ENCODE measurements at regions not wholly inside any gene's neighbourhood (a gene's known extent, or its start where the extent isn't known, plus 50 kb on each side); places are given as distances from the start of the nearest gene placed in this dataset.

DNA sequence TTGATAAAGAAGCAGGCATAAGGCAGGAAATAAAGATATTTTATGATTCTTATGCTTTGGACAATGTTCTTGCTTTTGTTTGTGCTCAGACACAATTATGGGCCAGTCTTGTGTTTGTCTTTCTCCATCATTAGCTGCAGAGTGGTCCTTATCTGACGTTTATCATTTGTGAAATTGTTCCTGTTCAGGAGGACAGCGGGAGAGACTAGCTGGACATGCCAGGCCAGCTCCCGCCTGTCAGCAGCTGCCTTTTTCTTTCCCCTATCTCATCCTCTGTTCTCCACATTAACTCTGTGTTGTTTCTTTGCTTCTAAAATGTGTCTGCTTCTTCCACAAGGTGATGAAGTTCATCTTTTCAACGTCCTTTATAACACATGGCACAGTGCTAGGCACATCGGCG lies 333.5 kb downstream of the NPIPA8 start:
- DNase-seq (ENCODE audit: low read depth): no peak
- no peak overlapping the region for H3K4me3 ChIP-seq (ENCODE audit: low read length)
- TF ChIP-seq, protein P1, sequence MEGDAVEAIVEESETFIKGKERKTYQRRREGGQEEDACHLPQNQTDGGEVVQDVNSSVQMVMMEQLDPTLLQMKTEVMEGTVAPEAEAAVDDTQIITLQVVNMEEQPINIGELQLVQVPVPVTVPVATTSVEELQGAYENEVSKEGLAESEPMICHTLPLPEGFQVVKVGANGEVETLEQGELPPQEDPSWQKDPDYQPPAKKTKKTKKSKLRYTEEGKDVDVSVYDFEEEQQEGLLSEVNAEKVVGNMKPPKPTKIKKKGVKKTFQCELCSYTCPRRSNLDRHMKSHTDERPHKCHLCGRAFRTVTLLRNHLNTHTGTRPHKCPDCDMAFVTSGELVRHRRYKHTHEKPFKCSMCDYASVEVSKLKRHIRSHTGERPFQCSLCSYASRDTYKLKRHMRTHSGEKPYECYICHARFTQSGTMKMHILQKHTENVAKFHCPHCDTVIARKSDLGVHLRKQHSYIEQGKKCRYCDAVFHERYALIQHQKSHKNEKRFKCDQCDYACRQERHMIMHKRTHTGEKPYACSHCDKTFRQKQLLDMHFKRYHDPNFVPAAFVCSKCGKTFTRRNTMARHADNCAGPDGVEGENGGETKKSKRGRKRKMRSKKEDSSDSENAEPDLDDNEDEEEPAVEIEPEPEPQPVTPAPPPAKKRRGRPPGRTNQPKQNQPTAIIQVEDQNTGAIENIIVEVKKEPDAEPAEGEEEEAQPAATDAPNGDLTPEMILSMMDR (conservative IDR thresholded peaks at IDR 0.05; ENCODE audit: low read depth, low read length): no peak

DNA sequence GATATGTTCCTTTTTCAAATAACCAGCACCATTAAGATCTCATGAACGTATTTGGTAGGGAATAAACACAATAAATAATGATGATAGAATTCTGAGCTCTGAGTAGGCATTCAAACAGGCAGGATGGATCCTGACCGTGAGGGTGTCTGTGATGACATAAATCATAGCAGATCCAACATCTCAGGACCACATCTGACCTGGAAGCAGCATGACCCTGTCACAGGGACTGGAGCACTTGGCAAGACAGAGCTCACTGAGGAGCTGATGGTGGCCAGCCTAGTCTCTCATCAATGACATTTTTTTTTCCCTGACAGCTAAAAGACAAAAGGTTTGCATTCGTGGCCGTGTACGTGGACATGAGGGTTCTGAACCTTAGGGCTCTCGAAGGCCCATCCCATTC lies 337.5 kb downstream of the NPIPA8 start:
- DNase-seq (ENCODE audit: low read depth): no peak
- TF ChIP-seq, protein P1 (conservative IDR thresholded peaks at IDR 0.05; ENCODE audit: low read depth, low read length): no peak
- H3K4me3 ChIP-seq (ENCODE audit: low read length): no peak overlapping the region

DNA sequence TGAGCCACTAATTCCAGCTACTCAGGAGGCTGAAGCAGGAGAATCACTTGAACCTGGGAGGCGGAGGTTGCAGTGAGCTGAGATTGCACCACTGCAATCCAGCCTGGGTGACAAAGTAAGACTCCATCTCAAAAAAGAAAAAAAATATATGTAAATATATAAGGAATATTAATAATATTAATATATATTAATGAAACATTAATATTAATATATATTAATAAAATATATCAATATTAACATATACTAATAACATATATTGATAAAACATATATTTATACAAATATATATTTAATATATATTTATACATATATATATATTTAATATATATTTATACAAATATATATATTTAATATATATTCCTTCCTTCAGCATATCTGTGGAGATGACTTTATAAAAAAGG lies 338.0 kb downstream of the NPIPA8 start:
- no peak overlapping the region for H3K4me3 ChIP-seq (ENCODE audit: low read length)
- TF ChIP-seq, protein P1 (conservative IDR thresholded peaks at IDR 0.05; ENCODE audit: low read depth, low read length): no peak
- DNase-seq (ENCODE audit: low read depth): no peak

DNA sequence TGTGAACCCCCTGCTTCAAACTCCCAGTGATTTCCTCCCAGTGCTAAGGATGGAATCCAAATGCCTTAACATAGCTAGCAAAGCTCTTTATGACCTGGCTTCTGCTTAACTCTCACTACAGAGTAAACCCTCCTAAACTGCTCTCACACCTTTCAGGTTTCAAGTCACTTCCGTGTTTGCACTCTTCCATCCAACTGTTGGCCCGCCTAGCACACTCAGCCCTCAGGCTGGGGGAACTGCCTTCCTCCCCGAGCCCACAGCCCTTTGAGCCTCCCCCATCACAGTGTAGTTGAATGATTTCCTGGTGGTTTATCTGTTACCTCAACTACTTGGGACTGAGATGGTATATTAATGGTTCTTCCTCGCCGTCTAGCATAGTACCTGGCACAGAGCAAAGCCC lies 342.5 kb downstream of the NPIPA8 start:
- DNase-seq (ENCODE audit: low read depth): no peak
- no peak overlapping the region for H3K4me3 ChIP-seq (ENCODE audit: low read length)
- TF ChIP-seq, protein P1 (conservative IDR thresholded peaks at IDR 0.05; ENCODE audit: low read depth, low read length): no peak

DNA sequence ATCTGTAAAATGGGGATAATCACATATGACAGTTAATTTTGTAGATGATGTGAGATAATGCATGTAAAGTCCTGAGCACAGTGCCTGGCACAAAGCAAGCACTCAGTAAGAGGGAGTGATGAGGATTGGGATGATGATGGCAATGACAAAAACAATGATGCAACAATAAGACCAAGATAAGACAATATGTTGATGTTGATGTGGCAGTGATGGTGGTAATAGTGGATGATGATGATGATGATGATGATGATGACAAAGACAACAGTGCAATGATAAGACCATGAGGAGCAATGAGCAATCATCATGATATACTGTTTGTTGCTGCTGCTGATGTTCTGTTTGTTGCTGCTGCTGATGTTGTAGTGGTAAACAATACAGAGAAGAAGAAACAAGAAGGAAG lies 344.1 kb downstream of the NPIPA8 start:
- TF ChIP-seq, protein P1 (conservative IDR thresholded peaks at IDR 0.05; ENCODE audit: low read depth, low read length): no peak

DNA sequence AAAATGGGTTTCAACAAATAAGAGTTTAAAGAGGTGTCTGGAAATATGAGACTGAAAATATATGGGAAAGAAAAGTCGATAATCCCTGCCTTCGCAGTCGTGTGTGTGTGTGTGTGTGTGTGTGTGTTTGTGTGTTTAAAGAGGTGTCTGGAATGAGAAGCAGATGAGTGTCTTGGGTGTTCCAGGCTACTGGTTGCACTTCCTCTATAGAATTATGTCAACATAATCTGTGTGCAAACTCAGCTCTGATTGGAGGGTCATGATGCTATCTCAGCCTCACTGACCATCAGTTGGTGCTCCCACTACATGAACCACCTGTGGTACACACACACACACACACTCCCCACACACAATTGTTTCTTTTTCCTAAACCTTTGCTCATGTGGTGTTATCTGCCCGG lies 347.3 kb downstream of the NPIPA8 start:
- no peak for DNase-seq (ENCODE audit: low read depth)
- no peak overlapping the region for H3K4me3 ChIP-seq (ENCODE audit: low read length)
- TF ChIP-seq, protein P1 (conservative IDR thresholded peaks at IDR 0.05; ENCODE audit: low read depth, low read length): no peak

More for the DNA sequence above, 344.1 kb downstream of the NPIPA8 start:
- no peak overlapping the region for H3K4me3 ChIP-seq (ENCODE audit: low read length)
- DNase-seq (ENCODE audit: low read depth): no peak

DNA sequence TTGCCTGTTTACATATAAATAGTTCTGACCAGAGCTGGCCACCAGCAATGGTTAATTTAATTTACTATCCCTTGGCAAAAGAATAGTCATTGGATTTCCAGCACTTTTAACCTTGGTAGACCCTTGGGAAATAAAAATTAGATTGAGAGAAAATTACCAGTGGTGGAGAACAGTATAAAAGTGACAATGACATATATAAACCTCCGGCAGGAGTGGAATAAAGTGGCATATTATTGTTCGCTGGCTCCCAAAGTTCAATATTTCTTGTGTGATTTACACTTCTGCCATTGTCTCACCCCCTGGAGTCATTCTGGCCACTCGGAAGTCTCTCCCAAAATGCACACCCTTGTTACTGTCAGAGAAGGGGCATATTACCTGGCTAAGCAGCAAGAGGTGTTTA lies 347.7 kb downstream of the NPIPA8 start:
- TF ChIP-seq, protein P1 (conservative IDR thresholded peaks at IDR 0.05; ENCODE audit: low read depth, low read length): no peak

More for the DNA sequence above, 347.7 kb downstream of the NPIPA8 start:
- no peak overlapping the region for H3K4me3 ChIP-seq (ENCODE audit: low read length)
- no peak for DNase-seq (ENCODE audit: low read depth)
